Ovary (tissue), 7 donors: ENCODE measurements at regions not wholly inside any gene's neighbourhood (a gene's known extent, or its start where the extent isn't known, plus 50 kb on each side); places are given as distances from the start of the nearest gene placed in this dataset.
"Not testable (repeated sequence)": the region's sequence is repeated elsewhere in the genome, so short reads cannot be mapped to it uniquely, and the experiment has no call there.

ENCODE experiments used
- DNase-seq, 5 donors: peaks; one replicate each; pipeline ENCODE4 v3.0.0-alpha.2; 2019 to 2020
- H3K27ac ChIP-seq, 2 donors: fragments of 200-600 bp; one replicate each; pipeline versions ENCODE4 v1.5.1 to v1.8.0; 2019 to 2022
- H3K27me3 ChIP-seq: fragments of 200-600 bp; one replicate; pipeline ENCODE4 v1.8.0; 2022
- H3K36me3 ChIP-seq: fragments of 200-600 bp; sonication (generic); one replicate; pipeline ENCODE4 v1.5.1; 2019
- H3K4me1 ChIP-seq: one replicate; pipeline ENCODE4 v1.8.1; 2013; ENCODE audit warnings: mild to moderate bottlenecking, moderate library complexity; ENCODE audit not compliant: insufficient read depth
- H3K4me3 ChIP-seq: fragments of 200-600 bp; sonication (generic); one replicate; pipeline ENCODE4 v1.5.1; 2017
- H3K9me3 ChIP-seq, 2 donors: fragments of 200-600 bp in 1 of 2; sonication (generic) in 1 of 2; one replicate each; pipeline versions ENCODE4 v1.5.1 to v1.8.1; 2013 to 2019; ENCODE audit warnings: mild to moderate bottlenecking in 1 of 2, moderate library complexity in 1 of 2
- CTCF ChIP-seq, 3 donors: fragments of 450-650 bp in 2 of 3; fragments of 200-600 bp in 1 of 3; IDR thresholded peaks; one replicate each; pipeline versions ENCODE4 v1.5.1 to v1.8.0; 2016 to 2022; ENCODE audit warnings: antibody characterized with exemption in 3 of 3, mild to moderate bottlenecking in 1 of 3
- EP300 ChIP-seq: sonication (generic); formaldehyde crosslinking; IDR thresholded peaks from one replicate; pipeline ENCODE4 v1.6.1; 2017; ENCODE audit warnings: antibody characterized with exemption
- POLR2A ChIP-seq: fragments of 450-650 bp; IDR thresholded peaks from one replicate; pipeline ENCODE4 v1.6.1; 2017; ENCODE audit warnings: antibody characterized with exemption, mild to moderate bottlenecking, moderate library complexity
- WGBS, 3 donors: extraction: QIAGEN DNeasy Blood & Tissue Kit in 1 of 3; methylation state at CpG; one replicate each; pipeline versions ENCODE4 v1.1.5 to v1.1.7; 2013 to 2017; 5-methylcytosine and 5-hydroxymethylcytosine counted together
- intact Hi-C, 4 donors: fragments of 100-400 bp; cut with DNase I; formaldehyde crosslinking; loops; one replicate each; pipeline versions ENCODE4 v1.11.0 to v1.15.1; 2022 to 2023
- donor health status: DM: no; HTN: no; CAD: no; lungs with moderate emphysema.
- donor health status: DM: no; HTN: no; CAD: no.
- donor health status: Bipolar disorder and iron deficiency.
- donor health status: DM: no; HTN: no; CAD: no.
- donor health status: DM: yes; HTN: yes; CAD: no.

- intact Hi-C loops: no loop called here
- TF ChIP-seq POLR2A: no peak
- no peak for DNase-seq
- Histone ChIP-seq H3K27ac (no peak overlapping the region), H3K27me3 (no peaks in the 10 kb centered on the region), H3K4me1 (no peaks in the 10 kb centered on the region), H3K4me3 (no peak overlapping the region), H3K36me3 (no peaks in the 10 kb centered on the region), H3K9me3 (no peaks in the 10 kb centered on the region)
- WGBS, 3 donors: 79 to 81% (median 81%) methylated on average over 12 of the region's 12 CpGs
These were observed 472.4 kb upstream of the SALL3 start for GRCh38 chr18:78507217-78507616.

- intact Hi-C loops: not testable (repeated sequence)
These were observed 471.3 kb upstream of the SALL3 start for GRCh38 chr18:78508228-78508824.

GRCh38 chr18:78510091-78510490 lies 469.5 kb upstream of the SALL3 start:
- 36 to 43% (median 43%) methylated on average over 7 of the region's 7 CpGs for WGBS, 3 donors
- no peak overlapping the region for H3K4me3 ChIP-seq
- DNase-seq: no peak
- intact Hi-C loops: no loop called here
- no peaks in the 10 kb centered on the region for H3K27me3 ChIP-seq
- no peaks in the 10 kb centered on the region for H3K9me3 ChIP-seq
- H3K27ac ChIP-seq: no peak overlapping the region
- no peaks in the 10 kb centered on the region for H3K4me1 ChIP-seq
- no peak for TF ChIP-seq EP300
- no peak for TF ChIP-seq POLR2A
- TF ChIP-seq CTCF (IDR thresholded peaks at IDR 0.05): no peak
- H3K36me3 ChIP-seq: no peaks in the 10 kb centered on the region

More at GRCh38 chr18:78508228-78508824, 471.3 kb upstream of the SALL3 start:
- H3K4me3 ChIP-seq, H3K36me3 ChIP-seq, H3K27me3 ChIP-seq, DNase-seq, H3K9me3 ChIP-seq, H3K27ac ChIP-seq, H3K4me1 ChIP-seq: not testable (repeated sequence)
- WGBS, 3 donors: 86 to 91% (median 87%) methylated on average over 18 to 19 of the region's 19 CpGs

- 27 to 29% (median 28%) methylated on average over 7 of the region's 7 CpGs for WGBS, 3 donors
- Histone ChIP-seq H3K27ac (no peak overlapping the region), H3K9me3 (no peaks in the 10 kb centered on the region), H3K36me3 (no peaks in the 10 kb centered on the region), H3K27me3 (no peaks in the 10 kb centered on the region), H3K4me3 (no peak overlapping the region), H3K4me1 (no peaks in the 10 kb centered on the region)
- TF ChIP-seq POLR2A (no peak), EP300 (no peak), CTCF (IDR thresholded peaks at IDR 0.05) (no peak)
- DNase-seq: no peak
- intact Hi-C loops: no loop called here
These were observed 469.0 kb upstream of the SALL3 start for GRCh38 chr18:78510636-78511035.

GRCh38 chr18:78511666-78512601 lies 467.7 kb upstream of the SALL3 start:
- intact Hi-C loops: no loop called here
- no peak for DNase-seq
- Histone ChIP-seq H3K36me3 (no peaks in the 10 kb centered on the region), H3K27me3 (no peaks in the 10 kb centered on the region), H3K27ac (no peak overlapping the region), H3K4me1 (no peaks in the 10 kb centered on the region), H3K9me3 (no peaks in the 10 kb centered on the region), H3K4me3 (no peak overlapping the region)
- no peak for TF ChIP-seq POLR2A
- TF ChIP-seq EP300: no peak
- no peak for TF ChIP-seq CTCF (IDR thresholded peaks at IDR 0.05)
- 81 to 83% (median 83%) methylated on average over 24 of the region's 24 CpGs for WGBS, 3 donors
